Activated T-helper 1 cell treated with anti-CD3 and anti-CD28 coated beads, Interleukin-12 subunit alpha, Interleukin-12 subunit beta, Interleukin-2, Interleukin-4 antibody, amounts not matched to agents 30 ng/mL and 10 ng/mL and 1 ng/mL, durations not matched to agents 14 hours and 24 hours and 36 hours (primary cell): ENCODE measurements at regions not wholly inside any gene's neighbourhood (a gene's known extent, or its start where the extent isn't known, plus 50 kb on each side); places are given as distances from the start of the nearest gene placed in this dataset.
"Not testable (repeated sequence)": the region's sequence is repeated elsewhere in the genome, so short reads cannot be mapped to it uniquely, and the experiment has no call there.

Experiments
- DNase-seq: peaks from one replicate; pipeline ENCODE4 v3.0.0; 2021; ENCODE audit warnings: low spot score
- H3K27ac Mint-ChIP-seq: one replicate; pipeline ENCODE4 v1.8.0; 2021; ENCODE audit warnings: mild to moderate bottlenecking, mixed read lengths
- H3K27me3 Mint-ChIP-seq: one replicate; pipeline ENCODE4 v1.8.0; 2022; ENCODE audit warnings: mild to moderate bottlenecking, moderate library complexity, mixed read lengths; ENCODE audit not compliant: insufficient read depth
- H3K36me3 Mint-ChIP-seq: one replicate; pipeline ENCODE4 v1.8.0; 2021; ENCODE audit warnings: low read depth, mixed read lengths
- H3K4me1 Mint-ChIP-seq: one replicate; pipeline ENCODE4 v1.8.0; 2021; ENCODE audit warnings: low read depth, mixed read lengths
- H3K4me3 Mint-ChIP-seq: one replicate; pipeline ENCODE4 v1.8.0; 2021; ENCODE audit warnings: mild to moderate bottlenecking, moderate library complexity, mixed read lengths
- H3K9me3 Mint-ChIP-seq: one replicate; pipeline ENCODE4 v1.8.0; 2021; ENCODE audit warnings: mixed read lengths
- intact Hi-C: fragments of 100-400 bp; cut with micrococcal nuclease; formaldehyde crosslinking; loops from one replicate; pipeline ENCODE4 v1.15.1; 2024

- Mint-ChIP-seq H3K36me3 (no peaks in the 10 kb centered on the region), H3K4me3 (no peak overlapping the region), H3K4me1 (no peaks in the 10 kb centered on the region), H3K27me3 (no peaks in the 10 kb centered on the region), H3K27ac (no peak overlapping the region), H3K9me3 (no peaks in the 10 kb centered on the region)
- no peak for DNase-seq
- intact Hi-C loops: no loop called here
These were observed 91.6 kb downstream of the SCN11A start for GRCh38 chr3:38960042-38960622.

DNA sequence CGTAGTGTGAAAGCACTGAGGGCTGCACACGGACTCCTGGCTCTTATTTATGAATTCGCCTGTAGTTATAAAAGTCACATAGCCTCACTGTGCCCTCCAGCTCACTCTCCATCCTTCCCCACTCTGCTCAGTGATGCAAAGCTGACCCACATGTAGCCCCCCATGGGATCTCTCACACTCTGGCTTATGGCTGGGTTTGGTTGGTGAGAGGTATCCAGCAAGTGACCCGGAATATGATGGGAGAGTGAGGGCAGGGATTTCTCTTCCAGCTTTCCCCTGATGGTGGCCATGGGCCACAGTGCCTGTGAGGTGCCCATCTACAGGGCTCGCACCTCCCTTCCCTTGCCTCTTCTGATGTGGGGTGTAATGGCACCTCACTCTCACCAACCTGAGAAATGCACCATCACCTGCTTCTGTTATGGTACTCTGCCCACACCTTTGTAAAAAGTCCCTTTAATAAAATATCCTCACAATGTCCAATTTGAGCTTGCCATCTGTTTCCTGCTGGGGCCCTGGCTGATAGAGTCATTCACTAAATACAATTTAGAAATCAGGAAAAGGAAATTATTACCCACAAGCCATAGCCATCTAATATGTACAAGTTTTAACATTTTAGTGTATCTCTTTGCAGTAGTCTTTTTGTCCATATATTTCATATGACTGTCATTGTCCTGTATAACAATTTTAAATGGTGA is 93.6 kb downstream of the SCN11A start:
- Mint-ChIP-seq H3K27me3 (no peaks in the 10 kb centered on the region), H3K4me1 (no peaks in the 10 kb centered on the region), H3K36me3 (no peaks in the 10 kb centered on the region), H3K4me3 (no peak overlapping the region), H3K27ac (no peak overlapping the region), H3K9me3 (no peaks in the 10 kb centered on the region)
- intact Hi-C loops: no loop called here
- DNase-seq: no peak

DNA sequence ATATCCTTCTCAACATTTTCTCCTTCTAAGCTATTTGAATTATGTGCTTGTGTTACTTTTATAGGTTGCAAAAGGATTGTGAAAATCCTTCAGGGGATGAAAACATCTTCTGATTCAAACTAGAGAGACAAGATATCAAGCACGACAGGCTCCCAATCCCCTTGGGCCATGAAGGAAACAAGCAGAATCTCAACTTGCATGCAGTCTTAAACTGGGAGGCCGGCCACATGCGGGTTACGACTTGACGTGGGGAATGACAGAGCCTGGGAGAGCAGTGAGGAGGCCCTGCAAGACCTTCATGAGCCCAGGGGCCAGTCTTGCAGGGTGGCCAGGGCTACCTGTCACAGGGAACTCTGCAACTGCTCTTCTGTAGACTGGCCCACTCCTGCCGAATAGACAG is 94.4 kb downstream of the SCN11A start:
- no peak overlapping the region for H3K27ac Mint-ChIP-seq
- intact Hi-C loops: no loop called here
- no peaks in the 10 kb centered on the region for H3K4me1 Mint-ChIP-seq
- H3K4me3 Mint-ChIP-seq: no peak overlapping the region
- H3K36me3 Mint-ChIP-seq: no peaks in the 10 kb centered on the region
- no peaks in the 10 kb centered on the region for H3K9me3 Mint-ChIP-seq
- DNase-seq: no peak
- H3K27me3 Mint-ChIP-seq: peaks cover 2% of the 10 kb centered on the region

DNA sequence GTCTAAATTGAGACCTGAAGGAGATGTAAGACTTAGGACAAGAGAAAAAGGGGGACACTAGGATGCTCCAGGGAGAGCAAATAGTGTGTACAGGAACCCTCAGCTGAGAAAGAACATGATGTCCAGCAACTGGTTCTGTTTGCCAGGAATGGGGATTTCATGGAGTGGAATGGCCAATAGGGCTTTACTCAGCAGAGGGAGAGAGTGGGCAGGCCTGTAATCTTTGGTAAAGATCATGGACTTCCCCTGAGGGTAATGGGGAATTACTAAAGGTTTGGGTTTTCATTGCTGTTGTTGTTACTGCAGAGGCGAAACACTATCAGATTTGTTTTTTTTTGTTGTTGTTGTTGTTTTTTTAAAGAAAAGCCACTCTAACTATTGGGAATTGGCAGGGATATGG is 99.0 kb downstream of the SCN11A start:
- intact Hi-C loops: no loop called here
- Mint-ChIP-seq H3K27ac (no peak overlapping the region), H3K27me3 (peaks cover 5% of the 10 kb centered on the region), H3K36me3 (no peaks in the 10 kb centered on the region), H3K9me3 (no peaks in the 10 kb centered on the region), H3K4me1 (no peaks in the 10 kb centered on the region), H3K4me3 (no peak overlapping the region)
- no peak for DNase-seq

DNA sequence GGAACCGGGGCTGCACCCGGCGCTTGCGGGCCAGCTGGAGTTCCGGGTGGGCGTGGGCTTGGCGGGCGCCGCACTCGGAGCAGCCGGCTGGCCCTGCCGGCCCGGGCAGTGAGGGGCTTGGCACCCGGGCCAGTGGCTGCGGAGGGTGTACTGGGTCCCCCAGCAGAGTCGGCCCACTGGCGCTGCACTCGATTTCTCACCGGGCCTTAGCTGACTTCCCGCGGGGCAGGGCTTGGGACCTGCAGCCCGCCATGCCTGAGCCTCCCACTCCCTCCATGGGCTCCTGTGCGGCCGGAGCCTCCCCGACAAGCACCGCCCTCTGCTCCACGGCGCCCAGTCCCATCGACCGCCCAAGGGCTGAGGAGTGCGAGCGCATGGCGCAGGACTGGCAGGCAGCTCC is 100.6 kb downstream of the SCN11A start:
- not testable (repeated sequence) for DNase-seq, H3K27ac Mint-ChIP-seq, H3K4me3 Mint-ChIP-seq

DNA sequence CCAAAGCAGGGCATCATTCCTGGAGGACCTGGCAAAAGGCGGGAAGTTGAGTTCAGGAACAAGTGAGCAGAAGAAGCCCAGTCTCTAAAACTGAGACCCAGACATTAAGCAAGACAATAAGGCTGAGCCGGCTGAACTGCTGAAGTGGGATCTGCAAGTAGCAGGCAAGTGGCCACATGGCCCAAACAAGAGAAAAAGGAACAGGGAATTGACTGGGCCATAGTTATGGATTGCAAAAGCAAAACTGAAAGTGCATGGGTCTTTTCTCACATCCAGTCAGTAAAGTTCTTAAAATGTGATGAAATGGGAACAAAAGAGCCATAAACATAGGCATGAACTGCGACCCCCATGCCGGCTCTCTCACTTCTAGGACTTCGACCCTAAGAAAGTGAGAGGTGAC is 101.2 kb downstream of the SCN11A start:
- peaks cover 5% of the 10 kb centered on the region for H3K27me3 Mint-ChIP-seq
- H3K27ac Mint-ChIP-seq: no peak overlapping the region
- H3K36me3 Mint-ChIP-seq: no peaks in the 10 kb centered on the region
- H3K9me3 Mint-ChIP-seq: no peaks in the 10 kb centered on the region
- H3K4me1 Mint-ChIP-seq: no peaks in the 10 kb centered on the region
- DNase-seq: no peak
- no peak overlapping the region for H3K4me3 Mint-ChIP-seq
- intact Hi-C loops: no loop called here

More for the DNA sequence above, 100.6 kb downstream of the SCN11A start:
- H3K9me3 Mint-ChIP-seq, H3K36me3 Mint-ChIP-seq, H3K27me3 Mint-ChIP-seq, intact Hi-C loops, H3K4me1 Mint-ChIP-seq: not testable (repeated sequence)

DNA sequence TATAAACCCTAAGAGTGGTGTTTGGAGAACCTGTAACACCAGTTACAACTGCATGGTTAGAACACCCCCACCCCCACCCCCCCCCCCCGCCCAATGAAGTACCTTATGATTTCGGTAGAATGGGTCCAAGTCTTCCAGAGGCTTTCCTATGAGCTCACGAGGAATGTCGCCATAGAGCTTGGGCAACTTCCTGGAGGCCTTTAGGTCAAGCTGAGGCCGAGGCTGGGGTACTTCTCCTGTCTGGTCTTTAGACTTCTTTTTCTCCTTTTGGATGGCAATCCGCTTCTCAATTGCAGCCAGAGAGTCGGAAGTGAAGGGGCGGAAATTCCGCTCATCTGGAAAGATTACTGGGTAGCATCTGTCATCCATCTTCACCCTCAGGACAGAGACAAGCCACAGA is 101.8 kb downstream of the SCN11A start:
- Mint-ChIP-seq H3K36me3 (no peaks in the 10 kb centered on the region), H3K4me1 (no peaks in the 10 kb centered on the region), H3K4me3 (no peak overlapping the region), H3K27ac (no peak overlapping the region), H3K9me3 (no peaks in the 10 kb centered on the region), H3K27me3 (peaks cover 5% of the 10 kb centered on the region)
- intact Hi-C loops: no loop called here
- DNase-seq: no peak

GRCh38 chr3:38940394-38940793 is 111.3 kb downstream of the SCN11A start:
- H3K27ac Mint-ChIP-seq: no peak overlapping the region
- intact Hi-C loops: no loop called here
- no peak overlapping the region for H3K4me3 Mint-ChIP-seq
- H3K9me3 Mint-ChIP-seq: no peaks in the 10 kb centered on the region
- DNase-seq: no peak
- peaks cover 8% of the 10 kb centered on the region for H3K27me3 Mint-ChIP-seq
- H3K4me1 Mint-ChIP-seq: no peaks in the 10 kb centered on the region
- no peaks in the 10 kb centered on the region for H3K36me3 Mint-ChIP-seq

GRCh38 chr3:38925351-38925750 is 109.3 kb upstream of the SCN10A start:
- H3K27ac Mint-ChIP-seq: no peak overlapping the region
- intact Hi-C loops: no loop called here

GRCh38 chr3:38916706-38917105 is 100.7 kb upstream of the SCN10A start:
- H3K4me3 Mint-ChIP-seq: no peak overlapping the region
- peaks cover 6% of the 10 kb centered on the region for H3K27me3 Mint-ChIP-seq
- no peaks in the 10 kb centered on the region for H3K4me1 Mint-ChIP-seq
- H3K36me3 Mint-ChIP-seq: no peaks in the 10 kb centered on the region
- intact Hi-C loops: no loop called here
- no peak overlapping the region for H3K27ac Mint-ChIP-seq
- no peak for DNase-seq
- H3K9me3 Mint-ChIP-seq: no peaks in the 10 kb centered on the region

More at GRCh38 chr3:38925351-38925750, 109.3 kb upstream of the SCN10A start:
- H3K27me3 Mint-ChIP-seq: peaks cover 14% of the 10 kb centered on the region
- no peaks in the 10 kb centered on the region for H3K36me3 Mint-ChIP-seq
- no peak overlapping the region for H3K4me3 Mint-ChIP-seq
- DNase-seq: no peak
- H3K9me3 Mint-ChIP-seq: no peaks in the 10 kb centered on the region
- H3K4me1 Mint-ChIP-seq: no peaks in the 10 kb centered on the region

DNA sequence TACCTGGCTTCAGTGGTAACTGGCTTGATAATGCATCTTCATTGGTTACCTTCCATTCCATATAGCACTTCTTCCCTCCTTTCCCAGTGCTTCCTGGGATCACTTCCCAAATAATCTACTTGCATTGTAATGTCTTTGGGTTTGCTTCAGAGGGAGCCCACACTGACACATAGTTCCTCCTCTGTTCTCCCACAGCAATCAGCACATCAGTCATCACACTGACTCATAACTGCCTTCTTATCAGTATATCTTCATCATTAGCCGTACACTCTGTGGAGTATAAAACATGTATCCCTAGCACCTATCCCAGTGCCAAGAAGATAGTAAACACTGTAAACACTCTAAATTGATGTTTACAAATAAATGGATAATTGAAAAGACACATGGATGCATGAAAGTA is 91.4 kb upstream of the SCN10A start:
- no peak overlapping the region for H3K4me3 Mint-ChIP-seq
- H3K27ac Mint-ChIP-seq: no peak overlapping the region
- intact Hi-C loops: no loop called here
- DNase-seq: no peak
- H3K4me1 Mint-ChIP-seq: no peaks in the 10 kb centered on the region
- no peaks in the 10 kb centered on the region for H3K9me3 Mint-ChIP-seq
- no peaks in the 10 kb centered on the region for H3K27me3 Mint-ChIP-seq
- no peaks in the 10 kb centered on the region for H3K36me3 Mint-ChIP-seq

- peaks cover 17% of the 10 kb centered on the region for H3K9me3 Mint-ChIP-seq
- intact Hi-C loops: no loop called here
- no peak overlapping the region for H3K4me3 Mint-ChIP-seq
- H3K27me3 Mint-ChIP-seq: peaks cover 6% of the 10 kb centered on the region
- no peaks in the 10 kb centered on the region for H3K36me3 Mint-ChIP-seq
- no peak overlapping the region for H3K27ac Mint-ChIP-seq
- H3K4me1 Mint-ChIP-seq: no peaks in the 10 kb centered on the region
- no peak for DNase-seq
These were observed 74.4 kb upstream of the SCN10A start for GRCh38 chr3:38890426-38890825.

DNA sequence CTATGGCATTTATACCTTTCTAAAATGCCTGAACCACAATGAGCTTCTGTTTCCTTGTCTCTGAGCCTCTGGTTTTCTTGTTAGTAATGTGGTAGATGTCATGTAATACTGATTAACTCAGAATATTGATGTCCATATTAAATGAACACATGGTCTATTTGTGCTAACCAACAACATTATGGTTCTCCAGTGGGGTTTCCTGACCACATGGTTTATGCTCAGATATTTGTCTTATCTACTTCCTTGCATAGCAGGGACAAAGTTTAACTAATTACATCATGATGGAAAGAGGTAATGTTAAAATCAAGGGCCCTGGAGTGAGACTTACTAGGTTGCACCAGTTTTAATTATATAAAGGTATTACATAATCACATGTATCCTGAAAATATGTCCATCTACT is 62.6 kb upstream of the SCN10A start:
- no peak overlapping the region for H3K4me3 Mint-ChIP-seq
- no peaks in the 10 kb centered on the region for H3K36me3 Mint-ChIP-seq
- no peaks in the 10 kb centered on the region for H3K4me1 Mint-ChIP-seq
- no peak overlapping the region for H3K27ac Mint-ChIP-seq
- DNase-seq: no peak
- intact Hi-C loops: no loop called here
- no peaks in the 10 kb centered on the region for H3K9me3 Mint-ChIP-seq
- H3K27me3 Mint-ChIP-seq: peaks cover 1% of the 10 kb centered on the region
